OCI-LY7 (cell line): ENCODE measurements at regions not wholly inside any gene's neighbourhood (a gene's known extent, or its start where the extent isn't known, plus 50 kb on each side); places are given as distances from the start of the nearest gene placed in this dataset.

ENCODE experiments used
- BruUV-seq: library from RNA; stranded (reverse); fragments of 400-500 nt; replicated peaks from 2 replicates; lab custom pipeline; 2021; lab: Mats Ljungman, UMichigan
- CTCF ChIA-PET: fragments of 300-600 bp; sonication (Branson Sonifier 250); formaldehyde crosslinking; loops from one replicate; lab custom pipeline; 2022; ENCODE audit warnings: antibody characterized with exemption; ENCODE audit not compliant: unreplicated experiment; lab: Charles Lee
- POLR2A ChIA-PET: fragments of 300-600 bp; sonication (Branson Sonifier 250); formaldehyde crosslinking; loops from one replicate; lab custom pipeline; 2022; ENCODE audit warnings: antibody characterized with exemption; lab: Charles Lee
- DNase-seq: peaks from one replicate; pipeline ENCODE4 v3.0.0-alpha.2; 2015; ENCODE audit warnings: low spot score
- H2AFZ ChIP-seq: fragments of 200-600 bp; sonication (generic), shearing (Covaris generic); 2 replicates; pipeline ENCODE4 v1.6.1; 2014; ENCODE audit warnings: mild to moderate bottlenecking, antibody characterized with exemption, low read length, moderate library complexity
- H3K27ac ChIP-seq: fragments of 200-600 bp; sonication (generic); 2 replicates; pipeline ENCODE4 v1.5.1; 2014; ENCODE audit warnings: mixed run types, low read depth, mild to moderate bottlenecking, moderate library complexity, low read length, inconsistent platforms; ENCODE audit not compliant: poor library complexity, severe bottlenecking
- H3K36me3 ChIP-seq: fragments of 200-600 bp; sonication (generic); 2 replicates; pipeline ENCODE4 v1.6.1; 2014; ENCODE audit warnings: mild to moderate bottlenecking, antibody characterized with exemption, low read length, moderate library complexity, mixed read lengths; ENCODE audit not compliant: insufficient read depth
- H3K4me1 ChIP-seq: fragments of 200-600 bp; sonication (generic); 2 replicates; pipeline ENCODE4 v1.5.1; 2014; ENCODE audit warnings: mild to moderate bottlenecking, low read length; ENCODE audit not compliant: insufficient read depth, poor library complexity, severe bottlenecking
- H3K4me2 ChIP-seq: fragments of 200-600 bp; sonication (generic); 2 replicates; pipeline ENCODE4 v1.6.1; 2014; ENCODE audit warnings: mild to moderate bottlenecking, low read length
- H3K4me3 ChIP-seq: fragments of 200-600 bp; sonication (generic); 2 replicates; pipeline ENCODE4 v1.5.1; 2014; ENCODE audit warnings: mild to moderate bottlenecking, low read depth, low read length; ENCODE audit not compliant: poor library complexity, severe bottlenecking
- H3K79me2 ChIP-seq: fragments of 200-600 bp; sonication (generic); 2 replicates; pipeline ENCODE4 v1.6.1; 2016; ENCODE audit warnings: low read depth, mild to moderate bottlenecking, low read length, moderate library complexity, mixed read lengths; ENCODE audit not compliant: insufficient read depth
- H3K9me2 ChIP-seq: fragments of 200-600 bp; sonication (generic); 2 replicates; pipeline ENCODE4 v1.6.1; 2016; ENCODE audit warnings: mild to moderate bottlenecking, low read length, mixed read lengths; ENCODE audit not compliant: insufficient read depth
- H3K9me3 ChIP-seq: fragments of 200-600 bp; sonication (generic); 2 replicates; pipeline ENCODE4 v1.6.1; 2014; ENCODE audit warnings: mild to moderate bottlenecking, mixed run types, low read length, mixed read lengths
- H4K20me1 ChIP-seq: fragments of 200-600 bp; sonication (generic); 2 replicates; pipeline ENCODE4 v1.6.1; 2014; ENCODE audit warnings: mild to moderate bottlenecking, antibody characterized with exemption, low read length, moderate library complexity, mixed read lengths; ENCODE audit not compliant: insufficient read depth
- EZH2phosphoT487 ChIP-seq: fragments of 200-600 bp; sonication (generic); IDR thresholded peaks from 2 replicates; pipeline ENCODE4 v1.6.1; 2018; ENCODE audit warnings: low read depth, borderline replicate concordance, mild to moderate bottlenecking, mixed run types, antibody characterized with exemption, low read length, moderate library complexity, mixed read lengths
- intact Hi-C: fragments of 100-400 bp; cut with micrococcal nuclease; formaldehyde crosslinking; loops from one replicate; pipeline ENCODE4 v1.10.0; 2022; ENCODE audit not compliant: unreplicated experiment
- TF ChIP-seq, protein P1 (sequence below): fragments of 200-600 bp; sonication (generic); conservative IDR thresholded peaks from 2 replicates; pipeline ENCODE4 v1.5.1; 2014; ENCODE audit warnings: mild to moderate bottlenecking, antibody characterized with exemption, low read length, moderate library complexity, mixed read lengths

DNA sequence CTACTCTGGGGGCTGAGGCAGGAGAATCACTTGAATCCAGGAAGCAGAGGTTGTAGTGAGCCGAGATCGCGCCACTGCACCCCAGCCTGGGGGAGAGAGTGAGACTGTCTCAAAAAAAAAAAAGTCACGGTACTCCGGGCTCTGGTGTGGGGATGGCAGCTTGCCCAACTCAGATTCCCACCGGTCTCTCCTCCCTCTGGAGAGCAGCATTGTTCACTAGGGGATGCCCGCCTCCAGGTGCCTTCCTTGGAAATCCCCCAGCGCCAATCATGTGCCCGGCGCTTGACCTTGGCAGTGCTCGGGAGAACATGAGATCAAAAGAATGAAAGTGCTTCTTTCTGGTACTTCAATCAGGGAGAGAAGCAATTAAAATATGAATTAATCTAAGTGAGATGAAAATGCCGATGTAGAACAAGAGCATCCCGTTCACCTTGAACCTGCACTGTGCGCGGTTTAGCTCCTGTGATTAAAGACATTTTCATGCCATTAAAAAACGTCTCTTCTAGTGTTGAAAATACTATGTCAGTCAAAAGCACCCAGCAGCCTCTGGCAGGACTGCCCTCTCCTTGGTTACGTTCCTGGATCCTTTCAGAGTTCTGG is 1127.3 kb upstream of the AUTS2 start:
- H3K9me2 ChIP-seq: no peaks in the 10 kb centered on the region
- no peaks in the 10 kb centered on the region for H3K4me1 ChIP-seq
- intact Hi-C loops: no loop called here
- no peaks in the 10 kb centered on the region for H3K9me3 ChIP-seq
- ChIA-PET CTCF (no interaction called here), POLR2A (interaction anchor here (0.5 kb wide), 1 partner anchor 73 kb away, joined by 4 read pairs; no protein-coding TSS in a partner anchor)
- H3K4me2 ChIP-seq: no peak overlapping the region
- H3K27ac ChIP-seq: no peak overlapping the region
- H3K79me2 ChIP-seq: no peaks in the 10 kb centered on the region
- BruUV-seq: no TSS peak
- TF ChIP-seq, protein P1, sequence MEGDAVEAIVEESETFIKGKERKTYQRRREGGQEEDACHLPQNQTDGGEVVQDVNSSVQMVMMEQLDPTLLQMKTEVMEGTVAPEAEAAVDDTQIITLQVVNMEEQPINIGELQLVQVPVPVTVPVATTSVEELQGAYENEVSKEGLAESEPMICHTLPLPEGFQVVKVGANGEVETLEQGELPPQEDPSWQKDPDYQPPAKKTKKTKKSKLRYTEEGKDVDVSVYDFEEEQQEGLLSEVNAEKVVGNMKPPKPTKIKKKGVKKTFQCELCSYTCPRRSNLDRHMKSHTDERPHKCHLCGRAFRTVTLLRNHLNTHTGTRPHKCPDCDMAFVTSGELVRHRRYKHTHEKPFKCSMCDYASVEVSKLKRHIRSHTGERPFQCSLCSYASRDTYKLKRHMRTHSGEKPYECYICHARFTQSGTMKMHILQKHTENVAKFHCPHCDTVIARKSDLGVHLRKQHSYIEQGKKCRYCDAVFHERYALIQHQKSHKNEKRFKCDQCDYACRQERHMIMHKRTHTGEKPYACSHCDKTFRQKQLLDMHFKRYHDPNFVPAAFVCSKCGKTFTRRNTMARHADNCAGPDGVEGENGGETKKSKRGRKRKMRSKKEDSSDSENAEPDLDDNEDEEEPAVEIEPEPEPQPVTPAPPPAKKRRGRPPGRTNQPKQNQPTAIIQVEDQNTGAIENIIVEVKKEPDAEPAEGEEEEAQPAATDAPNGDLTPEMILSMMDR: no peak
- TF ChIP-seq EZH2phosphoT487: no peak
- no peak for DNase-seq
- H2AFZ ChIP-seq: no peak overlapping the region
- no peaks in the 10 kb centered on the region for H4K20me1 ChIP-seq
- no peaks in the 10 kb centered on the region for H3K36me3 ChIP-seq
- H3K4me3 ChIP-seq: no peak overlapping the region

DNA sequence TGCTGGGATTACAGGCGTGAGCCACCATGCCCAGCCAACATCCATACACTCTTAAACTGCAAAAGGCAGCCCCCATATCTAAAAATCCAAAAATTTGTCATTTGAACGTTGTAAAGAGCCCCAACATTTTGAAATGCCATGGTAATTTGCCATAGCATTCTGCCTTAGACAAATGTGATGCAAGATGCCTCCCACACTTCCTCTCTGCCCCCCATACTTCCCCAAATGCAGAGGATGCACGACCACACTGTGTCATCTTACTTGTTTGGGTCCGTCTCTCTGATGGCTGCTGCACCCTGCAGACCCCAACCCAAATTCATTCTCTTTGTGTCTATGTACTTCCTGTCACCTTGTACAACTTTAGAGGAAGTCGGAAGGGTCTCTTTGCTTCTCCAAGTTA is 1125.6 kb upstream of the AUTS2 start:
- CTCF ChIA-PET: no interaction called here

More for the DNA sequence above, 1125.6 kb upstream of the AUTS2 start:
- Histone ChIP-seq H3K9me3 (no peaks in the 10 kb centered on the region), H3K4me3 (no peak overlapping the region), H3K79me2 (no peaks in the 10 kb centered on the region), H3K4me2 (no peak overlapping the region), H3K4me1 (no peaks in the 10 kb centered on the region), H4K20me1 (no peaks in the 10 kb centered on the region), H2AFZ (no peak overlapping the region), H3K36me3 (no peaks in the 10 kb centered on the region), H3K9me2 (no peaks in the 10 kb centered on the region), H3K27ac (no peak overlapping the region)
- POLR2A ChIA-PET: interaction anchor here (0.8 kb wide), 1 partner anchor 11 kb away, joined by 3 read pairs; no protein-coding TSS in a partner anchor
- BruUV-seq: no TSS peak
- TF ChIP-seq, protein P1: no peak
- TF ChIP-seq EZH2phosphoT487: no peak
- intact Hi-C loops: no loop called here
- no peak for DNase-seq
